A673 (cell line): ENCODE measurements at regions not wholly inside any gene's neighbourhood (a gene's known extent, or its start where the extent isn't known, plus 50 kb on each side); places are given as distances from the start of the nearest gene placed in this dataset.

Source experiments
- BruUV-seq: library from RNA; stranded (reverse); fragments of 400-500 nt; replicated peaks from 2 replicates; lab custom pipeline; 2021; lab: Mats Ljungman, UMichigan
- CTCF ChIA-PET: fragments of 300-600 bp; sonication (Branson Sonifier 250); formaldehyde crosslinking; loops from one replicate; lab custom pipeline; 2022; ENCODE audit warnings: antibody characterized with exemption; lab: Charles Lee
- POLR2A ChIA-PET: fragments of 300-600 bp; sonication (Branson Sonifier 250); formaldehyde crosslinking; loops from one replicate; lab custom pipeline; 2022; ENCODE audit warnings: antibody characterized with exemption; ENCODE audit not compliant: low non-redundant PET; lab: Charles Lee
- DNase-seq: peaks from one replicate; pipeline ENCODE4 v3.0.0-alpha.2; 2015; ENCODE audit warnings: low spot score
- H3K27ac ChIP-seq: fragments of 200-600 bp; sonication (generic); 2 replicates; pipeline ENCODE4 v1.5.1; 2016; ENCODE audit warnings: mixed run types, low read depth, mild to moderate bottlenecking, mixed read lengths, antibody characterized with exemption, low read length; ENCODE audit not compliant: poor library complexity, severe bottlenecking
- H3K27me3 ChIP-seq: fragments of 200-600 bp; sonication (generic); replicated peaks from 2 replicates; pipeline ENCODE4 v1.6.1; 2017; ENCODE audit warnings: mixed run types, low read depth, mild to moderate bottlenecking, mixed read lengths, antibody characterized with exemption, low read length; ENCODE audit not compliant: insufficient read depth, poor library complexity
- H3K36me3 ChIP-seq: fragments of 200-600 bp; sonication (generic); 2 replicates; pipeline ENCODE4 v1.6.1; 2016; ENCODE audit warnings: mixed run types, mild to moderate bottlenecking, mixed read lengths, antibody characterized with exemption, low read length; ENCODE audit not compliant: insufficient read depth, poor library complexity, severe bottlenecking
- H3K4me1 ChIP-seq: fragments of 200-600 bp; sonication (generic); 2 replicates; pipeline ENCODE4 v1.6.1; 2017; ENCODE audit warnings: mixed run types, mild to moderate bottlenecking, mixed read lengths, antibody characterized with exemption, low read length; ENCODE audit not compliant: insufficient read depth, poor library complexity, severe bottlenecking
- H3K4me3 ChIP-seq: fragments of 200-600 bp; sonication (generic); 2 replicates; pipeline ENCODE4 v1.5.1; 2016; ENCODE audit warnings: low read depth, mixed run types, mild to moderate bottlenecking, mixed read lengths, low read length; ENCODE audit not compliant: poor library complexity, severe bottlenecking
- H3K9me3 ChIP-seq: fragments of 200-600 bp; sonication (generic); 2 replicates; pipeline ENCODE4 v1.6.1; 2016; ENCODE audit warnings: mixed run types, low read depth, mild to moderate bottlenecking, mixed read lengths, antibody characterized with exemption, low read length; ENCODE audit not compliant: poor library complexity, severe bottlenecking
- CTCF ChIP-seq: fragments of 300-800, 200-600 bp; sonication (generic); conservative IDR thresholded peaks from 2 replicates; pipeline ENCODE4 v1.5.1; 2017; ENCODE audit warnings: low read depth, mild to moderate bottlenecking, antibody characterized with exemption, low read length, moderate library complexity, mixed read lengths
- EZH2 ChIP-seq: fragments of 200-600 bp; sonication (generic); IDR thresholded peaks from 2 replicates; pipeline ENCODE4 v1.6.1; 2017; ENCODE audit warnings: borderline replicate concordance, low read depth, mild to moderate bottlenecking, mixed read lengths, antibody characterized with exemption, low read length; ENCODE audit not compliant: poor library complexity, severe bottlenecking
- intact Hi-C: fragments of 100-400 bp; cut with micrococcal nuclease; formaldehyde crosslinking; loops from one replicate; pipeline ENCODE4 v1.10.0; 2022; ENCODE audit not compliant: unreplicated experiment

- Histone ChIP-seq H3K36me3 (no peaks in the 10 kb centered on the region), H3K27ac (no peak overlapping the region), H3K27me3 (peaks cover 55% of the 10 kb centered on the region), H3K4me3 (no peak overlapping the region), H3K4me1 (no peaks in the 10 kb centered on the region), H3K9me3 (no peaks in the 10 kb centered on the region)
- CTCF ChIA-PET, result interaction anchor here (0.7 kb wide), 1 partner anchor 304 kb away, joined by 3 read pairs; no protein-coding TSS in a partner anchor
- no peak for TF ChIP-seq EZH2
- TF ChIP-seq CTCF, result no peak
- DNase-seq, result no peak
- POLR2A ChIA-PET, result no interaction called here
- BruUV-seq, result no TSS peak
- intact Hi-C loops, result no loop called here
These were observed 289.6 kb upstream of the HTR2A start for GRCh38 chr13:47186471-47186870.

- POLR2A ChIA-PET, result no interaction called here
- no peak overlapping the region for H3K27ac ChIP-seq
- BruUV-seq, result no TSS peak
- no peaks in the 10 kb centered on the region for H3K9me3 ChIP-seq
- no peak for TF ChIP-seq EZH2
- no peak for TF ChIP-seq CTCF
- CTCF ChIA-PET, result no interaction called here
- DNase-seq, result no peak
- no peaks in the 10 kb centered on the region for H3K36me3 ChIP-seq
- H3K4me3 ChIP-seq, result no peak overlapping the region
- intact Hi-C loops, result no loop called here
- H3K4me1 ChIP-seq, result no peaks in the 10 kb centered on the region
- peaks cover 53% of the 10 kb centered on the region for H3K27me3 ChIP-seq
These were observed 287.5 kb upstream of the HTR2A start for GRCh38 chr13:47184321-47184720.

- H3K4me1 ChIP-seq, result peaks cover 5% of the 10 kb centered on the region
- no TSS peak for BruUV-seq
- intact Hi-C loops, result no loop called here
- DNase-seq, result no peak
- no peak overlapping the region for H3K27ac ChIP-seq
- POLR2A ChIA-PET, result no interaction called here
- no peaks in the 10 kb centered on the region for H3K9me3 ChIP-seq
- TF ChIP-seq CTCF, result no peak
- no peak for TF ChIP-seq EZH2
- no peak overlapping the region for H3K4me3 ChIP-seq
- CTCF ChIA-PET, result no interaction called here
- H3K27me3 ChIP-seq, result peaks cover 10% of the 10 kb centered on the region
- no peaks in the 10 kb centered on the region for H3K36me3 ChIP-seq
These were observed 282.5 kb upstream of the HTR2A start for GRCh38 chr13:47179321-47179720.
